ENCODE measurements at regions not wholly inside any gene's neighbourhood (a gene's known extent, or its start where the extent isn't known, plus 50 kb on each side); places are given as distances from the start of the nearest gene placed in this dataset.

DNA sequence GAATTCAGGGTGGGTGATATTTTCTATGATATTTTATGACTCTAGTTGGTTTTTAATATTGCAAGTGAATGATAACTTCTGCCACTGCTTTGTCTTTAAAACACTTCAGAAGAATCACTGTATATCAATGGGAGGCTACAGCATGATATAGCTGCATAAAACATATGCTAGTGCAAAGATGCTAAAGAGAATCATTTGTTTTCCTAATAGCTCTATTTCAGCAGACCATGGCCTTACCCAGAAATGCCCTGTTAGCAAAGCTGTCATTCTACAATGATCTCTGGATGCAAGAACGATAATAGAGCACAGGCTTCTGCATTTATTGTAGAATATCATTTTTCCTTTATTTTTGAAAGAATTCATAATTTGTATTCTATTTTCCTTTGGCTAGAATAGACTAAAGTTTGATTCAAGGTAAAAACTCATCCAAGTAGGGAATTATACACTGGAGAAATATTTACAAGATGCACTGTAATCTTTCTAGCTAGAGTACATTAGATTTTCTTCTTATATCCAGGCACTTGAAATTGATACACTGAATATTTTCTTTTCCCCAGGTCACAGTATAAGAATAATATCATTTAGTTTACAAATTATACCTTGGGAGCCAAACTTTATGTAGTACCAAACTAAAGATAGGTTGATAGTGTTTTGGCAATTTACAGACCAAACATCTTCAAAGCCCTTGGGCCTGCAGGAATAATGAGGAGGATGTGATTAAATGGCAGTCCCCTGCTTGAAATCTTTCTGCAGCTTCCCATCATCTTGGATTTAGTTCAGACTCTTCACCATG, 252.6 kb upstream of the LINC00305 start:
- Histone ChIP-seq H3K27me3 (ENCODE audit: low read length) (no peaks in the 10 kb centered on the region), H3K4me2 (ENCODE audit: low read length) (no peak overlapping the region), H2AFZ (ENCODE audit: low read length) (no peak overlapping the region), H3K79me2 (ENCODE audit: low read length) (no peaks in the 10 kb centered on the region), H4K20me1 (ENCODE audit: low read length) (no peaks in the 10 kb centered on the region), H3K4me1 (ENCODE audit: insufficient read depth, low read length) (no peaks in the 10 kb centered on the region), H3K9me2 (replicated peaks; ENCODE audit: low read length) (no peaks in the 10 kb centered on the region), H3K27ac (ENCODE audit: low read length) (no peak overlapping the region), H3K9ac (ENCODE audit: low read length) (no peak overlapping the region), H3K4me3 (ENCODE audit: low read length) (no peak overlapping the region), H3K9me3 (ENCODE audit: low read length) (no peaks in the 10 kb centered on the region), H3F3A (ENCODE audit: low read length, unreplicated experiment) (no peaks in the 10 kb centered on the region), H3K36me3 (ENCODE audit: low read depth, low read length) (no peaks in the 10 kb centered on the region)
- ChIA-PET CTCF (no interaction called here), POLR2A (ENCODE audit: unreplicated experiment) (no interaction called here)
- no peak for DNase-seq
- no TSS peak for BruUV-seq (replicated peaks)
- TF ChIP-seq EZH2 (IDR thresholded peaks at IDR 0.05; ENCODE audit: low read length, unreplicated experiment) (no peak), EZH2phosphoT487 (IDR thresholded peaks at IDR 0.05; ENCODE audit: borderline replicate concordance, low read length) (no peak)
- TF ChIP-seq, protein P1, sequence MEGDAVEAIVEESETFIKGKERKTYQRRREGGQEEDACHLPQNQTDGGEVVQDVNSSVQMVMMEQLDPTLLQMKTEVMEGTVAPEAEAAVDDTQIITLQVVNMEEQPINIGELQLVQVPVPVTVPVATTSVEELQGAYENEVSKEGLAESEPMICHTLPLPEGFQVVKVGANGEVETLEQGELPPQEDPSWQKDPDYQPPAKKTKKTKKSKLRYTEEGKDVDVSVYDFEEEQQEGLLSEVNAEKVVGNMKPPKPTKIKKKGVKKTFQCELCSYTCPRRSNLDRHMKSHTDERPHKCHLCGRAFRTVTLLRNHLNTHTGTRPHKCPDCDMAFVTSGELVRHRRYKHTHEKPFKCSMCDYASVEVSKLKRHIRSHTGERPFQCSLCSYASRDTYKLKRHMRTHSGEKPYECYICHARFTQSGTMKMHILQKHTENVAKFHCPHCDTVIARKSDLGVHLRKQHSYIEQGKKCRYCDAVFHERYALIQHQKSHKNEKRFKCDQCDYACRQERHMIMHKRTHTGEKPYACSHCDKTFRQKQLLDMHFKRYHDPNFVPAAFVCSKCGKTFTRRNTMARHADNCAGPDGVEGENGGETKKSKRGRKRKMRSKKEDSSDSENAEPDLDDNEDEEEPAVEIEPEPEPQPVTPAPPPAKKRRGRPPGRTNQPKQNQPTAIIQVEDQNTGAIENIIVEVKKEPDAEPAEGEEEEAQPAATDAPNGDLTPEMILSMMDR (conservative IDR thresholded peaks at IDR 0.05; ENCODE audit: low read depth, low read length) = no peak
- intact Hi-C loops (cut with micrococcal nuclease) = no loop called here
- no peak for ATAC-seq

DNA sequence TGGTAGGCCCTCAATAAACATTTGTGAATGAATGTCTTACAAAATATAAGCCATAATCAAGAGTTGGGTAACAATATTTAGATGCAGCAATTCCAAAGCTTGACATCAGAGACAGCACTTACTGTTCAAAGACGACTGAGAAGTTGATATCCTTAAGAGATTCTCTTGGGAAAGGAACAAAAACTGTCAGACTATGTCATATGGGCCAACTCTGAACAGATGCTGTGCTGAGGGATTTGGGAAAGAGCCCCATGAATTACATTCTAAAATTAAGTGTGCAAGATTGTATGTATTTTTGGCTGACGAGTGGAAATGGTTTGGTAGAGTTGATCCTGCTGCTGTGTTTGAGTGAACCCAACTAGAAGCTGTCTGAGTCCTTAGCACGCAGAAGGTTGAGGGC, 250.7 kb upstream of the LINC00305 start:
- H3K9me3 ChIP-seq (ENCODE audit: low read length) = no peaks in the 10 kb centered on the region
- CTCF ChIA-PET = no interaction called here
- BruUV-seq (replicated peaks) = no TSS peak
- H3K9ac ChIP-seq (ENCODE audit: low read length) = no peak overlapping the region
- POLR2A ChIA-PET (ENCODE audit: unreplicated experiment) = no interaction called here
- no peak overlapping the region for H3K4me3 ChIP-seq (ENCODE audit: low read length)
- H3K27ac ChIP-seq (ENCODE audit: low read length) = no peak overlapping the region
- ATAC-seq (no peak), DNase-seq (no peak)
- intact Hi-C loops (cut with micrococcal nuclease) = no loop called here
- H3K9me2 ChIP-seq (replicated peaks; ENCODE audit: low read length) = no peaks in the 10 kb centered on the region
- no peaks in the 10 kb centered on the region for H3F3A ChIP-seq (ENCODE audit: low read length, unreplicated experiment)
- no peaks in the 10 kb centered on the region for H4K20me1 ChIP-seq (ENCODE audit: low read length)
- H2AFZ ChIP-seq (ENCODE audit: low read length) = no peak overlapping the region
- no peaks in the 10 kb centered on the region for H3K79me2 ChIP-seq (ENCODE audit: low read length)
- no peaks in the 10 kb centered on the region for H3K36me3 ChIP-seq (ENCODE audit: low read depth, low read length)
- no peaks in the 10 kb centered on the region for H3K27me3 ChIP-seq (ENCODE audit: low read length)
- H3K4me1 ChIP-seq (ENCODE audit: insufficient read depth, low read length) = no peaks in the 10 kb centered on the region
- no peak overlapping the region for H3K4me2 ChIP-seq (ENCODE audit: low read length)
- TF ChIP-seq, protein P1 (conservative IDR thresholded peaks at IDR 0.05; ENCODE audit: low read depth, low read length) = no peak
- TF ChIP-seq EZH2phosphoT487 (IDR thresholded peaks at IDR 0.05; ENCODE audit: borderline replicate concordance, low read length) (no peak), EZH2 (IDR thresholded peaks at IDR 0.05; ENCODE audit: low read length, unreplicated experiment) (no peak)

DNA sequence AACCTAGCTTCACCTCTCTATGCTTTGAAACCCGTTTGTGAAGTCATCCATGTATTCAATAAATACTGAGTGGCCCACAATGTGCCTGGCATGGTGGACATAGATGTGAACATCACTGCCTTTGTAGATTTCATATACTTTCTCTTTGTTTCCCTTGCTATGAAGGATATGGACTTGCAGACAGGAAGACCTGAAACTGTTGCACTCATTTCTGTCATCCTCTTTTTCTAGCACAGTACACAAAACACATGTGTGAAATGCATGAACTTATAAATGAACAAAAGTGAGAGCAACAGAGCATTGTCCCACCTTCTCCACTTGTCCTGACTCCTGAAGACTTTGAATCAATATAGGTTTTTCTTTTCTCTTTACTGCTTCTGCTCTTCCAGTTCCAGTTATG, 249.4 kb upstream of the LINC00305 start:
- H2AFZ ChIP-seq (ENCODE audit: low read length) = no peak overlapping the region
- no TSS peak for BruUV-seq (replicated peaks)
- no peaks in the 10 kb centered on the region for H3K27me3 ChIP-seq (ENCODE audit: low read length)
- H3K36me3 ChIP-seq (ENCODE audit: low read depth, low read length) = no peaks in the 10 kb centered on the region
- ATAC-seq = no peak
- no peaks in the 10 kb centered on the region for H3K9me2 ChIP-seq (replicated peaks; ENCODE audit: low read length)
- H3K9ac ChIP-seq (ENCODE audit: low read length) = no peak overlapping the region
- intact Hi-C loops (cut with micrococcal nuclease) = no loop called here
- no peaks in the 10 kb centered on the region for H3K9me3 ChIP-seq (ENCODE audit: low read length)
- H3K27ac ChIP-seq (ENCODE audit: low read length) = no peak overlapping the region
- no peak overlapping the region for H3K4me3 ChIP-seq (ENCODE audit: low read length)
- H3F3A ChIP-seq (ENCODE audit: low read length, unreplicated experiment) = no peaks in the 10 kb centered on the region
- H3K4me2 ChIP-seq (ENCODE audit: low read length) = no peak overlapping the region
- H3K4me1 ChIP-seq (ENCODE audit: insufficient read depth, low read length) = no peaks in the 10 kb centered on the region
- TF ChIP-seq, protein P1 (conservative IDR thresholded peaks at IDR 0.05; ENCODE audit: low read depth, low read length) = no peak
- TF ChIP-seq EZH2phosphoT487 (IDR thresholded peaks at IDR 0.05; ENCODE audit: borderline replicate concordance, low read length) = no peak
- TF ChIP-seq EZH2 (IDR thresholded peaks at IDR 0.05; ENCODE audit: low read length, unreplicated experiment) = no peak
- H3K79me2 ChIP-seq (ENCODE audit: low read length) = no peaks in the 10 kb centered on the region
- CTCF ChIA-PET = no interaction called here
- DNase-seq = no peak
- POLR2A ChIA-PET (ENCODE audit: unreplicated experiment) = no interaction called here
- H4K20me1 ChIP-seq (ENCODE audit: low read length) = no peaks in the 10 kb centered on the region

Measured in PC-3 (cell line).